ENCODE measurements at regions not wholly inside any gene's neighbourhood (a gene's known extent, or its start where the extent isn't known, plus 50 kb on each side); places are given as distances from the start of the nearest gene placed in this dataset.

- TF ChIP-seq CTCF (IDR thresholded peaks at IDR 0.05; ENCODE audit: borderline replicate concordance, extremely low read depth, low read length, poor library complexity, severe bottlenecking) (no peak), EZH2 (IDR thresholded peaks at IDR 0.05; ENCODE audit: borderline replicate concordance, low read depth, low read length, severe bottlenecking) (no peak)
Observed at GRCh38 chr4:184891816-184892397, 66.1 kb upstream of the ACSL1 start.

Data from DND-41 (cell line).